Activated CD4-positive, alpha-beta memory T cell treated with anti-CD3 and anti-CD28 coated beads for 36 hours (primary cell): ENCODE measurements at regions not wholly inside any gene's neighbourhood (a gene's known extent, or its start where the extent isn't known, plus 50 kb on each side); places are given as distances from the start of the nearest gene placed in this dataset.

Source experiments
- CTCF ChIA-PET: fragments of 350-600 bp; sonication (Branson Sonifier 250); formaldehyde crosslinking; loops from one replicate; lab custom pipeline; 2021; ENCODE audit warnings: antibody characterized with exemption, inconsistent platforms; lab: Charles Lee
- POLR2A ChIA-PET: fragments of 350-600 bp; sonication (Branson Sonifier 250); formaldehyde crosslinking; loops from one replicate; lab custom pipeline; 2021; ENCODE audit warnings: antibody characterized with exemption; lab: Charles Lee
- DNase-seq: peaks from one replicate; pipeline ENCODE4 v3.0.0-alpha.2; 2020
- H3K27ac Mint-ChIP-seq: one replicate; pipeline ENCODE4 v1.8.0; 2021; ENCODE audit warnings: mixed read lengths
- H3K27me3 Mint-ChIP-seq: one replicate; pipeline ENCODE4 v1.8.0; 2021; ENCODE audit warnings: mixed read lengths
- H3K36me3 Mint-ChIP-seq: one replicate; pipeline ENCODE4 v1.8.0; 2021; ENCODE audit warnings: mixed read lengths
- H3K4me1 Mint-ChIP-seq: one replicate; pipeline ENCODE4 v1.8.0; 2021; ENCODE audit warnings: low read depth, mixed read lengths
- H3K4me3 Mint-ChIP-seq: one replicate; pipeline ENCODE4 v1.8.0; 2021; ENCODE audit warnings: mild to moderate bottlenecking, mixed read lengths
- H3K9me3 Mint-ChIP-seq: one replicate; pipeline ENCODE4 v1.8.0; 2021; ENCODE audit warnings: mixed read lengths
- intact Hi-C: fragments of 100-400 bp; cut with micrococcal nuclease; formaldehyde crosslinking; loops from one replicate; pipeline ENCODE4 v1.15.1; 2023

DNA sequence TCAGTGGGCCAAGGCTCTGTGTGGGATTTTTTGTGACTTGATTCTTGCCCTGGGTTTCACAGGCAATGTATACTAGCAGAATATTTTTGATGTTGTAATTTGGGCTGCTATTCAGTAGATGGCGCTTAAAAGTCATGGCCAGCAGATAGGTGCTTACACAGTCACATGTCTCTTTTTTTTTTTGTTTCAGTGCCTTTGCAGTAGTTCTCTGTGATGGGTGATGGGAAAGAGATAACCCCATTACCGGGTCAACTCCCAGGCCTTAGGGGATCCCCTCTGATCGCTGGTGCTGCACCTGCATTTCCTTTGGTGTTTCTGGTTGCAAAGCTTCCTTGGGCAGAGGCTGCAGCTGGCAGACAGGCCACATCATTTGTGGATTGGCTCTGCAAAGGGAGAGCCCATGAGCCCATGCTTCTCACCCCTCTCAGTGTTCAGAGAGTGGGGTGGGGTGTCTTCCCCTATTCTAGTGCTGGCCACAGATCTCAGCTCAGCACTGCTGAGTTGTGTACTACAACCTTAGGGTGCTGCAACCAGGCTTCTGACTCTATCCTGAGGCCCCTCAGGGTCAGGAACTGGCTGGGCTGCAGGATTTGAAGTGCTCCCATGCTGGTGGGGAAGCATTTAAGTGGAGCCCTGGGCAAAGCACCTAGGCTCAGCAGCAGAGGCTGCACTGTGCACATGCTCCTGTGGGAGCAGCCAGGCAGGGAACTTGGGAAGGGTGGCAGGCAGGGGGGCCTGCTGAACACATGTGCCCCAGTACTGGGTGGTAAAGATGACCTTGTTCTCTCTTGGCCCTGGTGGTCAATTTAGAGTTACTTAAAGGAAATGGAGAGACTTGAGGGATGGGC, 219.8 kb upstream of the SPHKAP start:
- peaks cover 2% of the 10 kb centered on the region for H3K36me3 Mint-ChIP-seq
- intact Hi-C loops = no loop called here
- ChIA-PET POLR2A (no interaction called here), CTCF (no interaction called here)
- H3K9me3 Mint-ChIP-seq = peaks cover 18% of the 10 kb centered on the region
- H3K4me1 Mint-ChIP-seq = no peaks in the 10 kb centered on the region
- H3K27ac Mint-ChIP-seq = no peak overlapping the region
- no peaks in the 10 kb centered on the region for H3K27me3 Mint-ChIP-seq
- no peak overlapping the region for H3K4me3 Mint-ChIP-seq
- no peak for DNase-seq

DNA sequence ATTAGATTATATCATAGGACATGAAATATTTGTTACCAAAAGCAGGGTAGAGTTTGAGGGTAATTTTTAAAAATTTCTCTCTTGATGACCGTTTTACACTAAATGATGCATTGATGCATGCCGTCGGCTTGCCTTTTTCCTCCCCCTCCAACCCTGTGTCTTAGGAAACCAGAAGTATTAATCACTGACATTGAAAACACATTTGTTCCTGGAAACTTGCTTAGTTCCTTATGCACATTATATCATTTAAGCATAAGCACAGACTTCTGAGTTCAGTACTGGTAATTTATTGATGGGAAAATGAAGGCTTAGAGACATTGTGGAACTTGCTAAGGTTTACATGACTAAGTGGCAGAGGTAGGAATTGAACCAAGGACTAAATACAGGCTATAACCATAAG, 206.3 kb upstream of the SPHKAP start:
- intact Hi-C loops = no loop called here
- CTCF ChIA-PET = no interaction called here

DNA sequence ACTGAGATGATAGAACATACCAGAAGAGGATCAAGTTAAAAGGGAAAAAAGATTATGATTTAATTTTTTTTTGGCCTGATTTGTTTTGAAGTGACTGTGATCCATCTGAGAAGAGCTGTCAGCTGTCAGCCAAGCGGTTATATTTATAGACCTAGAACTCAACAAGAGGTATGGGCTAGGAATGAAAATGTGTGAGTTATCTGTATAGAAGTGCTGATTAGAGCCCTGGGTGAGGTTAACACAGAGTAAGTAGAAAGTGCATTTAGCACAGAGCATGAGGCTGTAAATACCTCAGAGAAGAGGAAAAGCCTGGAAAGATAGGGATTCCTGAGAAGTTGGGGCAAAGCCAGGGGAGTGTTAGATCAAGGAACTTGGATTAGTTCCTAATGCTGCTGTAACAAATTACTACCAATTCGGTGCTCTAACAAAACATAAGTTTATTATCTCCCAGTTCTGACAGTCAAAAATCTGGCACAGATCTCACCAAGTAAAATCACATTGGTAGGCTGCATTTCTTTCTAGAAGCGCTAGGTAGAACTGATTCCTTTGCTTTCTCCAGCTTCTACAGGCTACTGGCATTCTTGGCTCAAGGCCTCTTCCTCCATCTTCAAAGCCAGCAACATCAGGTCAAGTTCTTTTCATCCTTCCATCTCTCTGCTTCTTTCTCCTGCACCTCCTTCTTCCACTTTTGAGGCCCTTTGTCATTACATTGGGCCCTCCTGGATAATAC, 197.4 kb upstream of the SPHKAP start:
- no peaks in the 10 kb centered on the region for H3K27me3 Mint-ChIP-seq
- no peak for DNase-seq
- POLR2A ChIA-PET = no interaction called here
- CTCF ChIA-PET = no interaction called here
- no peak overlapping the region for H3K4me3 Mint-ChIP-seq
- no peaks in the 10 kb centered on the region for H3K9me3 Mint-ChIP-seq
- intact Hi-C loops = no loop called here
- no peaks in the 10 kb centered on the region for H3K4me1 Mint-ChIP-seq
- no peak overlapping the region for H3K27ac Mint-ChIP-seq
- no peaks in the 10 kb centered on the region for H3K36me3 Mint-ChIP-seq

More for the DNA sequence above, 206.3 kb upstream of the SPHKAP start:
- Mint-ChIP-seq H3K36me3 (no peaks in the 10 kb centered on the region), H3K27ac (no peak overlapping the region), H3K9me3 (peaks cover 4% of the 10 kb centered on the region), H3K4me1 (no peaks in the 10 kb centered on the region), H3K4me3 (no peak overlapping the region), H3K27me3 (no peaks in the 10 kb centered on the region)
- POLR2A ChIA-PET = no interaction called here
- no peak for DNase-seq

DNA sequence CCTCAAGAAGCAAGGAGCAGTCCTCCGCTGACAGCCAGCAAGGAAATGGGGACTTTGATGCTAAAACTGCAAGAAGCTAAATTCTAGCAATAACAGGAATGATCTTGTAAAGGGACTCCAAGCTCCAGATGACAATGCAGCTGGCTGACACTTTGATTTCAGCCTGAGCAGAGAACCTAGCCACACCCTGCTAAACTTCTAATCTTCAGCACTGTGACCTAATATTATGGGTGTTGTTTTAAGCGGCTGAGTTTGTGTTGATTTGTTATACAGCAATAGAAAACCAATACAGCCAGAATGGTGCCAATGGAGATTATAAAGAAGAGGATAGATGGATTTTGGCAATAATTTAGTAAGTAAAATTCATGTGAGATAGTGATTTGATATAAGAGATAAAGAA, 196.7 kb upstream of the SPHKAP start:
- DNase-seq = no peak
- POLR2A ChIA-PET = no interaction called here
- no peaks in the 10 kb centered on the region for H3K9me3 Mint-ChIP-seq
- no peaks in the 10 kb centered on the region for H3K27me3 Mint-ChIP-seq
- H3K4me1 Mint-ChIP-seq = no peaks in the 10 kb centered on the region
- H3K36me3 Mint-ChIP-seq = no peaks in the 10 kb centered on the region
- H3K4me3 Mint-ChIP-seq = no peak overlapping the region
- CTCF ChIA-PET = no interaction called here
- intact Hi-C loops = no loop called here
- no peak overlapping the region for H3K27ac Mint-ChIP-seq

DNA sequence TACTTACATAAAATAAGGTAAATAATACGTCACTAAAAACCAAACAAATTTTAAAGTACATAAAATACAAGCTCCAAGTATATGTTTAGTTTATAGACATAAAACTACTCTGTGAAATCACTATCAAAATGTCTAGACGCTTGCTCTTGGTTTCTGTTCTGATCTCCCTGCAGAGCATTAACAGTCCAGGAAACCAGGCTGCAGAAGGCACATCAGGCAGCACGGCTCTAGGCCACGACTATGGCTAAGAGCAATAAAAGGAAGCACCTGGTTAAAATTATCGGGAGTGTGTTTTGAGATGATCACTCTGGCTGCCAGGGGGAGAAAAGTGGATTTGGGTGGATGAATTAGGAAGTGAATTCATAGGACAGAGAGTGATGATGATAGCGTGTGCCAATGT, 196.0 kb upstream of the SPHKAP start:
- intact Hi-C loops = no loop called here
- ChIA-PET CTCF (no interaction called here), POLR2A (no interaction called here)
- H3K27me3 Mint-ChIP-seq = no peaks in the 10 kb centered on the region
- H3K27ac Mint-ChIP-seq = no peak overlapping the region
- H3K9me3 Mint-ChIP-seq = no peaks in the 10 kb centered on the region
- no peak for DNase-seq
- H3K36me3 Mint-ChIP-seq = no peaks in the 10 kb centered on the region
- H3K4me1 Mint-ChIP-seq = no peaks in the 10 kb centered on the region
- H3K4me3 Mint-ChIP-seq = no peak overlapping the region

DNA sequence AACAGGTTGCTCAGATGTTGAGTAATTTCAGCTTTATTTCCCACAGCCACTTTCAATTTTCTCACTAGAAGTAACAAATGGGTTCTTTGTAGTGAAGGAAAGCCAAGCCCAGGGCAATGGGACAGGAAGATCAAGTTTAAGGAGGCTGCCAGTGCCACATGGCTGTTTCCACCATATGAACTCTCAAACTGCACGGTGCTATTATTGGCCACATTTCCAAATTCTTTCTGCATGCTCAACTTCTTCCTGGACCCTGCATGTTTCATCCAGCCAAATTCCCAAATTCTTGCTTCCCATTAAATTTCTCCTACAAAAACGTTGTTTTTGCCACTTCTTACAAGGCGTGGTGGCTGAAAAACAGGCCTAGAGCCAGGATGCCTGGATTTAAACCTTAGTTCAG, 193.3 kb upstream of the SPHKAP start:
- CTCF ChIA-PET = no interaction called here
- no peaks in the 10 kb centered on the region for H3K36me3 Mint-ChIP-seq
- intact Hi-C loops = no loop called here

DNA sequence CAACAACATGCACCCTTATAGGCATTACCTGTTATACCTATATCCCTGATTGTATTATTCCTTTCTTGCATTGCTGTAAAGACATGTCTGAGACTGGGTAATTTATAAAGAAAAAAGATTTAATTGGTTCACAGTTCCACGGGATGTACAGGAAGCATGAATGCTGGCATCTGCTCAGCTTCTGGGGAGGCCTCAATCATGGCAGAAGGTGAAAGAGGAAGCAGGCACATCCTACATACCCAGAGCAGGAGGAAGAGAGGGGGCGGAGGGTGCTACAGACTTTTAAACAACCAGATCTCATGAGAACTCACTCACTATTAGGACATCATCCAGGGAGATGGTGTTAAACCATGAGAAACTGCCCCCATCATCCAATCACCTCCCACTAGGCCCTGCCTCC, 191.7 kb upstream of the SPHKAP start:
- no peaks in the 10 kb centered on the region for H3K4me1 Mint-ChIP-seq
- peaks cover 11% of the 10 kb centered on the region for H3K9me3 Mint-ChIP-seq
- POLR2A ChIA-PET = no interaction called here
- no peak for DNase-seq
- no peaks in the 10 kb centered on the region for H3K27me3 Mint-ChIP-seq
- no peaks in the 10 kb centered on the region for H3K36me3 Mint-ChIP-seq
- H3K4me3 Mint-ChIP-seq = no peak overlapping the region
- intact Hi-C loops = no loop called here
- CTCF ChIA-PET = no interaction called here
- no peak overlapping the region for H3K27ac Mint-ChIP-seq

More for the DNA sequence above, 193.3 kb upstream of the SPHKAP start:
- no peak overlapping the region for H3K4me3 Mint-ChIP-seq
- POLR2A ChIA-PET = no interaction called here
- DNase-seq = no peak
- H3K27ac Mint-ChIP-seq = no peak overlapping the region
- no peaks in the 10 kb centered on the region for H3K4me1 Mint-ChIP-seq
- peaks cover 11% of the 10 kb centered on the region for H3K9me3 Mint-ChIP-seq
- no peaks in the 10 kb centered on the region for H3K27me3 Mint-ChIP-seq

DNA sequence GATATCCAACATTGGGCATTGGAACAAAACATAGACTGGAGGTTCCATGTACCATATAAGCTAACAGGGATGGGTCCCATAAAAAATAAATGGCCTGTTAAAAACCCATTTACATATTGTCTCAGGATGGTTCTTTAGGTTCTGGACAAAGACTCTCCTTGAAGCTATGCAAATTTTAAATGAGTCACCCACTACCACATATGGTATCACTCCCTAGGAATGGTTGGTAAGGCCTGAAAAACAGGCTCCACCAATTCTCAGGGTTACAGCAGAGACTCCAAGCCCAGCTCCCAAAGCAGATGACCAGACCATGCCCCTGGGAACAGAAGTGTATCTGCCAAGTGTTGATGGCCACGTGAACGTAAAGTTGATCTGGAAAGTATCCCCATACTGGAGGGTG, 190.7 kb upstream of the SPHKAP start:
- POLR2A ChIA-PET = no interaction called here
- Mint-ChIP-seq H3K27me3 (no peaks in the 10 kb centered on the region), H3K36me3 (no peaks in the 10 kb centered on the region), H3K27ac (no peak overlapping the region), H3K4me1 (no peaks in the 10 kb centered on the region), H3K4me3 (no peak overlapping the region), H3K9me3 (peaks cover 11% of the 10 kb centered on the region)
- intact Hi-C loops = no loop called here
- CTCF ChIA-PET = no interaction called here
- DNase-seq = no peak

DNA sequence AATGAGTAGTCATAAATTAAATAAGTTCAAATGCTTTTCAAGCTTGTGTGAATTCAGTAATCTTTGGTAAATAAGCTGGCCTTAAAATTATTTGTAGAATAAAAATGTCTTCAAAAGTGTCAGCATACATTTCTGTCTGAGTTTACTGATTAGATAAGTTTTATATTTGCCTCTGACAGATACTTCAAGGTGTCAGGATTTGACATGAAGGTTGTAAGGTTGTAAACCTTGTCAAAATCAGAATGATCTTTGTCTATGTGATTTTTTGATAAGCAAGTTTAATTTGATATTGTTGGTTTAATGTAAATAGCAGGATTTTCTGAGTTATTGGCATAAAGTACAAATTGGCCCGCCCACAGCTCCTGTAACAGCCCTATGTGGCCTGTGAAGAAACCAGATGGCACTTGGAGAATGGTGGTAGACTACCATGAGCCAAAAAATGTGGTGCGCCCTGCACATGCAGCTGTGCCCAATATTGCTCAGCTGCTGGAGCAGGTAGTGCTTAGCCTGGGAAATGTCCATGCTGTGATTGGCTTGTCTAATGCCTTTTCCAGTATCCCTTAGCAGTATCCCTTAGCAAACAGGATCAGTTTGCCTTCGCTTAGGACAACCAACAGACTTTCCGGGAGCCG, 188.0 kb upstream of the SPHKAP start:
- ChIA-PET POLR2A (no interaction called here), CTCF (no interaction called here)
- Mint-ChIP-seq H3K27me3 (no peaks in the 10 kb centered on the region), H3K4me1 (no peaks in the 10 kb centered on the region), H3K36me3 (no peaks in the 10 kb centered on the region), H3K4me3 (no peak overlapping the region), H3K27ac (no peak overlapping the region), H3K9me3 (peaks cover 11% of the 10 kb centered on the region)
- intact Hi-C loops = no loop called here
- DNase-seq = no peak

DNA sequence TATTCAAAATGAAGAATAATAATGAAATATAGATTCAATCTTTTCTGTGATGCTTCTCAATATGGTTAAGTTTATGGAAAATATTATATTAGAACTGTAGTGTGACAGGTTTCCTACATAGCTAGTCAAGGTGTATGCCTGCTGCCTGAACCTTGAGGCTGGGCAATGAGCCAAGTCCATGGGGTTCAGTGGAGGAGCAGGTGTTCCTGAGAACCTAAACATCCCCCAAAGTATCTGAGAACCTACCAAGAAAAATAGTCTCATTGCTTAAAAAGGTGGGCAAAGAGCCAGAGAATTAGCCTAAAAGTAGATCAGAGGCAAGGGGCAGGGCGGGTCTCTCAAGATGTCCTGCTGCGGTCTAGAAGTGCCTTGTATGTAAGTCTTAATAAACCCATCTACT, 185.9 kb upstream of the SPHKAP start:
- no peak for DNase-seq
- no peak overlapping the region for H3K27ac Mint-ChIP-seq
- H3K9me3 Mint-ChIP-seq = peaks cover 11% of the 10 kb centered on the region
- H3K4me1 Mint-ChIP-seq = no peaks in the 10 kb centered on the region
- intact Hi-C loops = no loop called here
- POLR2A ChIA-PET = no interaction called here
- no peaks in the 10 kb centered on the region for H3K27me3 Mint-ChIP-seq
- CTCF ChIA-PET = no interaction called here
- H3K36me3 Mint-ChIP-seq = no peaks in the 10 kb centered on the region
- no peak overlapping the region for H3K4me3 Mint-ChIP-seq

DNA sequence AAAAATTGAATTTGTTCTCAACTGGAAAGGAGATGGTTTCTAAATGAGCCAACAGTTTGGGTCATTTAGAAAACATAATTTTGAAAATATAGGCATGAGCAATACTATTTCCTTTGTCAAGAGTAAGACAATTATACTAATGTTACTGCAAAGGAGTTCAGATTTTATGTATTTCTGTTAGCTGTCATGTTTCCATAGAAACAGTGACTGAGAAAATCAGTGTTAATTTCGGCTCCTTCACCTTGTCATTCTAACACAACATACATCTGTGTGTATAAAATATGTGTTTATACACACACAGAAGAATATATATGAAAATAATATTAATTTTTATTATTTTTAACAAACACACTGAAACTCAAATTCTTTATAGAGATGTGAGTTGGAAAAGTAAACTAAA, 178.0 kb upstream of the SPHKAP start:
- no peak overlapping the region for H3K4me3 Mint-ChIP-seq
- ChIA-PET CTCF (no interaction called here), POLR2A (no interaction called here)
- no peak overlapping the region for H3K27ac Mint-ChIP-seq
- DNase-seq = no peak
- intact Hi-C loops = no loop called here
- no peaks in the 10 kb centered on the region for H3K36me3 Mint-ChIP-seq
- H3K9me3 Mint-ChIP-seq = no peaks in the 10 kb centered on the region
- no peaks in the 10 kb centered on the region for H3K4me1 Mint-ChIP-seq
- no peaks in the 10 kb centered on the region for H3K27me3 Mint-ChIP-seq

DNA sequence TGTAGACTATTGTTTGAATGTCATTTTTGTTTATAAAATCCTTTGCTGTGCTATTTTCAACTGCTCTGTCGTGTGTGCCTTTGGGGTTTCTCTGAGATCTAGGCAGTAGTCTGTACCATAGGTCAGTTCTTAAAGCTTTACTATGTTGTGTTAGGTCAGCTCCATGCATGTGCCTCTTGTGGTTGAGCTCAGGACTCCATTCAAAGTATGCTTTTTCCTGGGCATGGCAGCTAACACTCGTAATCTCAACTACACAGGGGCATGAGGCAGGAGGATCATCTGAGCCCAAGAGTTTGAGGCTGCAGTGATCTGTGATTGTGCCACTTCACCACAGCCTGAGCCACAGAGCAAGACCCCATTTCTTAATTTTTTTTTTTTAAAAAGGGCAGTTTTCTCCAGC, 174.4 kb upstream of the SPHKAP start:
- DNase-seq = no peak
- Mint-ChIP-seq H3K4me3 (no peak overlapping the region), H3K27ac (no peak overlapping the region), H3K4me1 (no peaks in the 10 kb centered on the region), H3K9me3 (no peaks in the 10 kb centered on the region), H3K27me3 (no peaks in the 10 kb centered on the region), H3K36me3 (no peaks in the 10 kb centered on the region)
- intact Hi-C loops = no loop called here
- CTCF ChIA-PET = no interaction called here
- POLR2A ChIA-PET = no interaction called here
